ENCODE measurements at regions not wholly inside any gene's neighbourhood (a gene's known extent, or its start where the extent isn't known, plus 50 kb on each side); places are given as distances from the start of the nearest gene placed in this dataset.

- intact Hi-C loops (cut with DNase I; ENCODE audit: low total_unique reads), result no loop called here
- WGBS, 5 donors, result 57 to 75% (median 67%) methylated on average over 6 of the region's 6 CpGs
Measured at GRCh38 chr15:26073430-26074333, 210.6 kb upstream of the ATP10A start.

GRCh38 chr15:26070095-26070532 is 207.0 kb upstream of the ATP10A start:
- H3K4me1 ChIP-seq, result no peaks in the 10 kb centered on the region
- H3K4me3 ChIP-seq, result no peak overlapping the region
- 63 to 73% (median 64%) methylated on average over 8 of the region's 8 CpGs for WGBS, 5 donors
- DNase-seq, result no peak
- TF ChIP-seq EP300 (IDR thresholded peaks at IDR 0.05), result no peak
- no peak for TF ChIP-seq POLR2AphosphoS5 (IDR thresholded peaks at IDR 0.05)
- TF ChIP-seq CTCF (IDR thresholded peaks at IDR 0.05), result no peak
- no peak for TF ChIP-seq POLR2A (IDR thresholded peaks at IDR 0.05)
- H3K36me3 ChIP-seq, result no peaks in the 10 kb centered on the region
- intact Hi-C loops (cut with DNase I; ENCODE audit: low total_unique reads), result no loop called here
- H3K27me3 ChIP-seq, result peaks cover 0 to 13% (median 0%) of the 10 kb centered on the region in 3 donors
- no peak overlapping the region for H3K27ac ChIP-seq
- no peaks in the 10 kb centered on the region for H3K9me3 ChIP-seq

More at GRCh38 chr15:26073430-26074333, 210.6 kb upstream of the ATP10A start:
- no peak for TF ChIP-seq EP300 (IDR thresholded peaks at IDR 0.05)
- no peak for TF ChIP-seq CTCF (IDR thresholded peaks at IDR 0.05)
- TF ChIP-seq POLR2AphosphoS5 (IDR thresholded peaks at IDR 0.05), result no peak
- no peak for TF ChIP-seq POLR2A (IDR thresholded peaks at IDR 0.05)
- Histone ChIP-seq H3K4me1 (no peaks in the 10 kb centered on the region), H3K4me3 (no peak overlapping the region), H3K27ac (no peak overlapping the region), H3K27me3 (peaks cover 0 to 13% (median 0%) of the 10 kb centered on the region in 3 donors), H3K9me3 (peaks cover 0 to 8% (median 0%) of the 10 kb centered on the region in 4 donors), H3K36me3 (no peaks in the 10 kb centered on the region)
- no peak for DNase-seq

GRCh38 chr15:26069231-26069641 is 206.1 kb upstream of the ATP10A start:
- intact Hi-C loops (cut with DNase I; ENCODE audit: low total_unique reads), result no loop called here
- H3K4me1 ChIP-seq, result no peaks in the 10 kb centered on the region
- TF ChIP-seq CTCF (IDR thresholded peaks at IDR 0.05), result no peak
- no peak for TF ChIP-seq POLR2AphosphoS5 (IDR thresholded peaks at IDR 0.05)
- no peak for TF ChIP-seq EP300 (IDR thresholded peaks at IDR 0.05)
- TF ChIP-seq POLR2A (IDR thresholded peaks at IDR 0.05), result no peak
- no peak for DNase-seq
- H3K36me3 ChIP-seq, result no peaks in the 10 kb centered on the region
- WGBS, 5 donors, result 47 to 74% (median 67%) methylated on average over 1 of the region's 1 CpG
- H3K4me3 ChIP-seq, result no peak overlapping the region
- no peak overlapping the region for H3K27ac ChIP-seq
- no peaks in the 10 kb centered on the region for H3K9me3 ChIP-seq
- H3K27me3 ChIP-seq, result peaks cover 0 to 13% (median 0%) of the 10 kb centered on the region in 3 donors

- peaks cover 0 to 2% (median 0%) of the 10 kb centered on the region in 3 donors for H3K27me3 ChIP-seq
- H3K4me3 ChIP-seq, result no peak overlapping the region
- intact Hi-C loops (cut with DNase I; ENCODE audit: low total_unique reads), result no loop called here
- 47 to 57% (median 57%) methylated on average over 2 of the region's 2 CpGs for WGBS, 5 donors
- no peaks in the 10 kb centered on the region for H3K4me1 ChIP-seq
- TF ChIP-seq CTCF (IDR thresholded peaks at IDR 0.05) (no peak), POLR2AphosphoS5 (IDR thresholded peaks at IDR 0.05) (no peak), EP300 (IDR thresholded peaks at IDR 0.05) (no peak), POLR2A (IDR thresholded peaks at IDR 0.05) (no peak)
- no peaks in the 10 kb centered on the region for H3K36me3 ChIP-seq
- DNase-seq, result no peak
- H3K9me3 ChIP-seq, result no peaks in the 10 kb centered on the region
- H3K27ac ChIP-seq, result no peak overlapping the region
Measured at GRCh38 chr15:26066896-26067295, 203.8 kb upstream of the ATP10A start.
